ENCODE measurements at regions not wholly inside any gene's neighbourhood (a gene's known extent, or its start where the extent isn't known, plus 50 kb on each side); places are given as distances from the start of the nearest gene placed in this dataset.
"Not testable (repeated sequence)": the region's sequence is repeated elsewhere in the genome, so short reads cannot be mapped to it uniquely, and the experiment has no call there.

DNA sequence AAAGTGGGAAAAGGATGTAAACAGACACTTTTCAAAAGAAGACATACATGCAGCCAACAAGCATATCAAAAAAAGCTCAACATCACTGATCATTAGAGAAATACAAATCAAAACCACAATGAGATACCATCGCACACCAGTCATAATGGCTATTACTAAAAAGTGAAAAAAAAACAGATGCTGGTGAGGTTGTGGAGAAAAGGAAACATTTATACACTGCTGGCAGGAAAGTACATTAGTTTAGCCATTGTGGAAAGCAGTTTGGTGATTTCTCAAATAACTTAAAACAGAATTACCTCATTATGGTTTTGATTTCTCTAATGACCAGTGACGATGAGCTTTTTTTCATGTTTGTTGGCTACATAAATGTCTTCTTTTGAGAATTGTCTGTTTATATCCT, 315.9 kb downstream of the SUCLA2 start:
- H3K23ac ChIP-seq (ENCODE audit: low read depth, low read length); H3K18ac ChIP-seq (ENCODE audit: low read depth, low read length); in situ Hi-C loops (cut with MboI; ENCODE audit: low sequenced_read_pairs); H3K4me1 ChIP-seq (ENCODE audit: control insufficient read depth, insufficient read depth, low read length); H3K56ac ChIP-seq (ENCODE audit: extremely low read depth, insufficient read depth, low read length); H4K20me1 ChIP-seq (ENCODE audit: insufficient read depth, low read length); dilution Hi-C loops (cut with HindIII; ENCODE audit: low sequenced_read_pairs, unreplicated experiment); H2BK15ac ChIP-seq (ENCODE audit: low read depth, low read length); H3K9me1 ChIP-seq (ENCODE audit: insufficient read depth, low read length); H3K4me2 ChIP-seq (ENCODE audit: low read depth, low read length); ATAC-seq (ENCODE audit: low read depth); H2AFZ ChIP-seq (replicated peaks; ENCODE audit: low read length, poor library complexity); H2AK5ac ChIP-seq (ENCODE audit: low read depth, low read length); DNase-seq; H3K27me3 ChIP-seq (ENCODE audit: control insufficient read depth, insufficient read depth, low read length); POLR2A ChIA-PET (ENCODE audit: unreplicated experiment); H4K91ac ChIP-seq (ENCODE audit: insufficient read depth, low read depth, low read length); H3K9me3 ChIP-seq (ENCODE audit: control insufficient read depth, insufficient read depth, low read length); H3K27ac ChIP-seq (ENCODE audit: insufficient read depth, low read length); H3K79me1 ChIP-seq (ENCODE audit: low read depth in 1 of 2, low read length in 2 of 2); H3K4me3 ChIP-seq (ENCODE audit: insufficient read depth, low read depth, low read length); H2AK9ac ChIP-seq (replicated peaks; ENCODE audit: low read depth, low read length, poor library complexity); intact Hi-C loops (cut with micrococcal nuclease); H3K14ac ChIP-seq (replicated peaks; ENCODE audit: low read depth, low read length); H4K5ac ChIP-seq (ENCODE audit: low read depth, low read length); CTCF ChIA-PET; H2BK120ac ChIP-seq (ENCODE audit: low read depth, low read length); H2BK5ac ChIP-seq (ENCODE audit: low read depth, low read length, poor library complexity, severe bottlenecking); BruUV-seq (replicated peaks); H3K36me3 ChIP-seq (ENCODE audit: control insufficient read depth, insufficient read depth, low read length); H2BK20ac ChIP-seq (ENCODE audit: low read depth, low read length); H4K8ac ChIP-seq (ENCODE audit: low read depth in 2 of 2, low read length in 2 of 2); H3K4ac ChIP-seq (ENCODE audit: low read depth, low read length); H3K9ac ChIP-seq (ENCODE audit: low read depth, low read length): not testable (repeated sequence)
- WGBS, 2 experiments (ENCODE audit: extremely low coverage in 2 of 2, insufficient read length in 1 of 2): no CpG with 5 or more reads among the region's 2 CpGs
